Sigmoid colon (tissue), 4 donors: ENCODE measurements at regions not wholly inside any gene's neighbourhood (a gene's known extent, or its start where the extent isn't known, plus 50 kb on each side); places are given as distances from the start of the nearest gene placed in this dataset.

Experiments used
- CTCF ChIP-seq, 4 experiments: fragments of 450-650 bp in 3 of 4; fragments of 200-600 bp in 1 of 4; IDR thresholded peaks; one replicate each; pipeline ENCODE4 v1.5.1; 2016 to 2019; ENCODE audit warnings: antibody characterized with exemption in 4 of 4, mild to moderate bottlenecking in 3 of 4, moderate library complexity in 2 of 4
- EP300 ChIP-seq, 4 donors: sonication (generic); formaldehyde crosslinking; IDR thresholded peaks; one replicate each; pipeline ENCODE4 v1.6.1; 2017; ENCODE audit warnings: antibody characterized with exemption in 4 of 4
- POLR2A ChIP-seq, 2 donors: fragments of 450-650 bp; IDR thresholded peaks; one replicate each; pipeline ENCODE4 v1.6.1; 2016; ENCODE audit warnings: antibody characterized with exemption in 2 of 2, mild to moderate bottlenecking in 2 of 2, moderate library complexity in 2 of 2
- POLR2AphosphoS5 ChIP-seq, 4 donors: sonication (generic); formaldehyde crosslinking; IDR thresholded peaks; one replicate each; pipeline ENCODE4 v1.6.1; 2017; ENCODE audit warnings: antibody characterized with exemption in 4 of 4

- TF ChIP-seq CTCF (IDR thresholded peaks at IDR 0.05) = no peak
- TF ChIP-seq EP300 (IDR thresholded peaks at IDR 0.05) = no peak
- TF ChIP-seq POLR2AphosphoS5 (IDR thresholded peaks at IDR 0.05) = no peak
- no peak for TF ChIP-seq POLR2A (IDR thresholded peaks at IDR 0.05)
These were observed 1030.0 kb downstream of the GRM8 start for GRCh38 chr7:126222782-126223181.
